Stomach (tissue), 4 donors: ENCODE measurements at regions not wholly inside any gene's neighbourhood (a gene's known extent, or its start where the extent isn't known, plus 50 kb on each side); places are given as distances from the start of the nearest gene placed in this dataset.

Experiments used
- EP300 ChIP-seq: sonication (generic); formaldehyde crosslinking; IDR thresholded peaks from one replicate; pipeline ENCODE4 v1.6.1; 2017; ENCODE audit warnings: antibody characterized with exemption
- POLR2A ChIP-seq, 4 donors: fragments of 450-650 bp; IDR thresholded peaks; one replicate each; pipeline ENCODE4 v1.6.1; 2016; ENCODE audit warnings: antibody characterized with exemption in 4 of 4, control low read depth in 2 of 4, mild to moderate bottlenecking in 1 of 4, moderate library complexity in 1 of 4
- POLR2AphosphoS5 ChIP-seq, 3 donors: sonication (generic); formaldehyde crosslinking; IDR thresholded peaks; one replicate each; pipeline ENCODE4 v1.6.1; 2016; ENCODE audit warnings: antibody characterized with exemption in 3 of 3
- TF ChIP-seq, protein P1 (sequence below), 7 experiments: fragments of 450-650 bp in 4 of 7; fragments of 200-600 bp in 3 of 7; sonication (generic) in 3 of 7; IDR thresholded peaks; one replicate each; pipeline ENCODE4 v1.5.1; 2016 to 2019; ENCODE audit warnings: antibody characterized with exemption in 7 of 7, control low read depth in 2 of 7, mild to moderate bottlenecking in 1 of 7

DNA sequence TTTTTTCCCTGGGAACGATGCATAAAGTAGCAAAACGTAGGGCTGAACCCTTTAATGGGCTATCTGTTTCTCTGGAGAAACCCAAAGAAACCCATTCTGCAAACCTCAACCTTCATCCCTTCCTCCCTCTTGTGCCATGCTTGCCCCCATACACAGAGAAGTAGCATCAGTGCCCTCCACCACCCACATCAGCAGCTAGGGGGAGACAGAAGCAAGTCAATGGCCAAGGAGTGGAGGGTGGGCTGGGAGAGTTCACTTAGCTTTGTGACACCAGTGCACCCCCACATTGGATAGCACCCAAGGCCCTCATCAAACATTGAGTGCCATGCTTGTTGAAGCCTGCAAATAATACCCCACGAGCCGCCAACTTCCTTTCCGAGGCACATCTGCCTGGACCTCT, 282.4 kb downstream of the ABCC12 start:
- TF ChIP-seq, protein P1, sequence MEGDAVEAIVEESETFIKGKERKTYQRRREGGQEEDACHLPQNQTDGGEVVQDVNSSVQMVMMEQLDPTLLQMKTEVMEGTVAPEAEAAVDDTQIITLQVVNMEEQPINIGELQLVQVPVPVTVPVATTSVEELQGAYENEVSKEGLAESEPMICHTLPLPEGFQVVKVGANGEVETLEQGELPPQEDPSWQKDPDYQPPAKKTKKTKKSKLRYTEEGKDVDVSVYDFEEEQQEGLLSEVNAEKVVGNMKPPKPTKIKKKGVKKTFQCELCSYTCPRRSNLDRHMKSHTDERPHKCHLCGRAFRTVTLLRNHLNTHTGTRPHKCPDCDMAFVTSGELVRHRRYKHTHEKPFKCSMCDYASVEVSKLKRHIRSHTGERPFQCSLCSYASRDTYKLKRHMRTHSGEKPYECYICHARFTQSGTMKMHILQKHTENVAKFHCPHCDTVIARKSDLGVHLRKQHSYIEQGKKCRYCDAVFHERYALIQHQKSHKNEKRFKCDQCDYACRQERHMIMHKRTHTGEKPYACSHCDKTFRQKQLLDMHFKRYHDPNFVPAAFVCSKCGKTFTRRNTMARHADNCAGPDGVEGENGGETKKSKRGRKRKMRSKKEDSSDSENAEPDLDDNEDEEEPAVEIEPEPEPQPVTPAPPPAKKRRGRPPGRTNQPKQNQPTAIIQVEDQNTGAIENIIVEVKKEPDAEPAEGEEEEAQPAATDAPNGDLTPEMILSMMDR (IDR thresholded peaks at IDR 0.05): no peak
- no peak for TF ChIP-seq POLR2AphosphoS5 (IDR thresholded peaks at IDR 0.05)
- TF ChIP-seq POLR2A (IDR thresholded peaks at IDR 0.05): no peak
- no peak for TF ChIP-seq EP300
